ENCODE measurements at regions not wholly inside any gene's neighbourhood (a gene's known extent, or its start where the extent isn't known, plus 50 kb on each side); places are given as distances from the start of the nearest gene placed in this dataset.

GRCh38 chr12:4003576-4003975, 130.4 kb upstream of the PARP11 start:
- H3K4me1 ChIP-seq (ENCODE audit: control insufficient read depth in 3 of 3, insufficient read depth in 3 of 3, low read length in 3 of 3) = no peaks in the 10 kb centered on the region
- H3K36me3 ChIP-seq (ENCODE audit: control insufficient read depth in 3 of 3, insufficient read depth in 3 of 3, low read length in 3 of 3) = no peaks in the 10 kb centered on the region
- H3K9me3 ChIP-seq (ENCODE audit: control insufficient read depth in 3 of 3, low read length in 3 of 3) = no peaks in the 10 kb centered on the region
- H3K27ac ChIP-seq (ENCODE audit: low read depth, low read length) = no peak overlapping the region
- H3K27me3 ChIP-seq (ENCODE audit: control insufficient read depth in 3 of 3, insufficient read depth in 3 of 3, low read length in 3 of 3) = peaks cover 7 to 17% (median 15%) of the 10 kb centered on the region in 3 donors
- H3K4me3 ChIP-seq (ENCODE audit: low read length in 3 of 3) = no peak overlapping the region
- H3K9ac ChIP-seq (ENCODE audit: low read depth in 1 of 3, low read length in 3 of 3) = no peak overlapping the region

- Histone ChIP-seq H3K4me1 (ENCODE audit: control insufficient read depth in 3 of 3, insufficient read depth in 3 of 3, low read length in 3 of 3) (no peaks in the 10 kb centered on the region), H3K4me3 (ENCODE audit: low read length in 3 of 3) (no peak overlapping the region), H3K36me3 (ENCODE audit: control insufficient read depth in 3 of 3, insufficient read depth in 3 of 3, low read length in 3 of 3) (no peaks in the 10 kb centered on the region), H3K27me3 (ENCODE audit: control insufficient read depth in 3 of 3, insufficient read depth in 3 of 3, low read length in 3 of 3) (peaks cover 2 to 21% (median 17%) of the 10 kb centered on the region in 3 donors), H3K9me3 (ENCODE audit: control insufficient read depth in 3 of 3, low read length in 3 of 3) (no peaks in the 10 kb centered on the region), H3K9ac (ENCODE audit: low read depth in 1 of 3, low read length in 3 of 3) (no peak overlapping the region), H3K27ac (ENCODE audit: low read depth, low read length) (no peak overlapping the region)
Measured at GRCh38 chr12:4002601-4003000, 129.4 kb upstream of the PARP11 start.

- no peaks in the 10 kb centered on the region for H3K4me1 ChIP-seq (ENCODE audit: control insufficient read depth in 3 of 3, insufficient read depth in 3 of 3, low read length in 3 of 3)
- H3K9me3 ChIP-seq (ENCODE audit: control insufficient read depth in 3 of 3, low read length in 3 of 3) = no peaks in the 10 kb centered on the region
- H3K27ac ChIP-seq (ENCODE audit: low read depth, low read length) = no peak overlapping the region
- no peaks in the 10 kb centered on the region for H3K36me3 ChIP-seq (ENCODE audit: control insufficient read depth in 3 of 3, insufficient read depth in 3 of 3, low read length in 3 of 3)
- peaks cover 2 to 22% (median 21%) of the 10 kb centered on the region in 3 donors for H3K27me3 ChIP-seq (ENCODE audit: control insufficient read depth in 3 of 3, insufficient read depth in 3 of 3, low read length in 3 of 3)
- H3K9ac ChIP-seq (ENCODE audit: low read depth in 1 of 3, low read length in 3 of 3) = no peak overlapping the region
- H3K4me3 ChIP-seq (ENCODE audit: low read length in 3 of 3) = no peak overlapping the region
Measured at GRCh38 chr12:4001841-4002240, 128.6 kb upstream of the PARP11 start.

DNA sequence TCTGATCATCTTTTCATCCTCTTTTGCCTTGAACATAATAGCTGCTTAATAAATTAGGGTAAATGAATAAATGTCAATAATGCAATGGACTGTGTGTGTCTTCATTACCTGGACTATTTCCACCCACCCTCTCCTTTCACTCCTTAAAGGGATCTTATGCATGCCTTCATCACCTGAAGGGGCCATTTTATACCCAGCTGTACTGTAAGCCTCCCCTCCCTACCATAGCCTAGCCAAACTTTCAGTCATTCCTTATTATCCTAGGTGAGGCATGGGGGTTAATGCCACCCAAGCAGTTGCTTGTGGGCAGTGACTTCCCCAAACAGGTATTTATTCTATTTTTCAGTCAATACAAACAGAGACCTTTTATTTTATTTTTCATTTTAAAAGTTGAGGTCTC, 127.8 kb upstream of the PARP11 start:
- no peaks in the 10 kb centered on the region for H3K36me3 ChIP-seq (ENCODE audit: control insufficient read depth in 3 of 3, insufficient read depth in 3 of 3, low read length in 3 of 3)
- H3K9ac ChIP-seq (ENCODE audit: low read depth in 1 of 3, low read length in 3 of 3) = no peak overlapping the region
- peaks cover 2 to 28% (median 16%) of the 10 kb centered on the region in 3 donors for H3K27me3 ChIP-seq (ENCODE audit: control insufficient read depth in 3 of 3, insufficient read depth in 3 of 3, low read length in 3 of 3)
- H3K9me3 ChIP-seq (ENCODE audit: control insufficient read depth in 3 of 3, low read length in 3 of 3) = no peaks in the 10 kb centered on the region
- no peak overlapping the region for H3K27ac ChIP-seq (ENCODE audit: low read depth, low read length)
- H3K4me1 ChIP-seq (ENCODE audit: control insufficient read depth in 3 of 3, insufficient read depth in 3 of 3, low read length in 3 of 3) = no peaks in the 10 kb centered on the region
- no peak overlapping the region for H3K4me3 ChIP-seq (ENCODE audit: low read length in 3 of 3)

GRCh38 chr12:3999904-4000303, 126.7 kb upstream of the PARP11 start:
- no peak overlapping the region for H3K4me3 ChIP-seq (ENCODE audit: low read length in 3 of 3)
- H3K36me3 ChIP-seq (ENCODE audit: control insufficient read depth in 3 of 3, insufficient read depth in 3 of 3, low read length in 3 of 3) = no peaks in the 10 kb centered on the region
- H3K27ac ChIP-seq (ENCODE audit: low read depth, low read length) = no peak overlapping the region
- no peak overlapping the region for H3K9ac ChIP-seq (ENCODE audit: low read depth in 1 of 3, low read length in 3 of 3)
- no peaks in the 10 kb centered on the region for H3K9me3 ChIP-seq (ENCODE audit: control insufficient read depth in 3 of 3, low read length in 3 of 3)
- no peaks in the 10 kb centered on the region for H3K4me1 ChIP-seq (ENCODE audit: control insufficient read depth in 3 of 3, insufficient read depth in 3 of 3, low read length in 3 of 3)
- peaks cover 2 to 28% (median 16%) of the 10 kb centered on the region in 3 donors for H3K27me3 ChIP-seq (ENCODE audit: control insufficient read depth in 3 of 3, insufficient read depth in 3 of 3, low read length in 3 of 3)

DNA sequence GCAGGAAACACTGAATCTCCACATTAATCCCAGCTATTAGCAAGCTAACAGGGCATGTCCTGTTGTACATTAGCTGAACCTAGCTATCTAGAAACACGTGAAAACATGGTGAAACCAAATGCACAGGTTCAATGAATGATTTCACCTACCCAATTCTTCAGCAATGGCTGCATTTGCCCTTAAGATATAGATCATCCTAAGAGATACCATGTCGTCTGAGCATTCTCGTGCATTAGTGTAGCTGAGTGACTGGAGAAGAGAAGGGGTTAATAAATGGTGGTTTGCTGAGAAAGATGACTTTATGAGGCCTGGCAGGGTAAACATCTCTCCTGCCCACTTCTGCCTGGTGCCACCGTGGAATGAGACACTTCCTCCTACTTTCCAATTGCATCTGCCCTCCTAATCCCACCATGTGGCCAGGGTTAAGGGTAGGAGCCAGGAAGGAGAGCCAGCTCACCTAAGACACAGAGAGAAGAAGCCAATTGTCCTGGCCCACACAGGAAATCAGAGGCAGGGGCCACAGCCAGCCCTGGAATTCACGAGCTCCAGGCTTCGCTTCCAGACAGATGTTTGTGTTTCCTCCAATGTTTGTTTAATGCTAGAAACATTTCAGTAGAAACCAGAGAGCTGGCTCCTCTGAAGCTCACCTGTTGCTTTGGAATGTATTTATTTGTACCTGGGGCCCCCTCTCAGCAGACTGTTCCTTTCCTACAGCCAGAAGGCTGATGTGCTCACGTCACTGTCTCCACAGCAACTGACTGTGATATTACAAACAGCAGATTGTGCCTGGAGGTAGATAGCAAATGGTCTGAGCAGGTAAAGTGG, 126.0 kb upstream of the PARP11 start:
- Histone ChIP-seq H3K9me3 (ENCODE audit: control insufficient read depth in 3 of 3, low read length in 3 of 3) (no peaks in the 10 kb centered on the region), H3K9ac (ENCODE audit: low read depth in 1 of 3, low read length in 3 of 3) (no peak overlapping the region), H3K4me3 (ENCODE audit: low read length in 3 of 3) (no peak overlapping the region), H3K27ac (ENCODE audit: low read depth, low read length) (no peak overlapping the region), H3K36me3 (ENCODE audit: control insufficient read depth in 3 of 3, insufficient read depth in 3 of 3, low read length in 3 of 3) (no peaks in the 10 kb centered on the region), H3K27me3 (ENCODE audit: control insufficient read depth in 3 of 3, insufficient read depth in 3 of 3, low read length in 3 of 3) (peaks cover 2 to 23% (median 13%) of the 10 kb centered on the region in 3 donors), H3K4me1 (ENCODE audit: control insufficient read depth in 3 of 3, insufficient read depth in 3 of 3, low read length in 3 of 3) (no peaks in the 10 kb centered on the region)

DNA sequence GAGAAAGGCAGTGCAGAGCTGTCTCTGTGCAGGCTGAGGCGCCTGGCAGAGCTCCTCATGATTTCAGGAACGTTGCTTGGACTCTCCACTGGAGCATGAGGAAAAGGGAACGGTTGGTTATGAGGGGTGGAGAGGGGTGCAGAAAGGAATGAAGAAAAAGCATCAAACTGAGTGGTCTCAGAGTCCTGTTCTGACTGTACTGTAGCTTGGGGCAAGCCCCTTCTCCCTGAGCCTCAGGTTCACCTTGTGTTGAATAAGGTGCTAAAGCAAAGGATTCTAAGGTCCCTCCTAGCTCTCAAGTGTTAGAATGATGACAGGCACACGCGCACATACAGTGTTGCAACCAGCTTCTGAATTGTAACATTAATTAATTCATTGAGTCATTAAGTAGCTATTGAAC, 125.2 kb upstream of the PARP11 start:
- Histone ChIP-seq H3K4me3 (ENCODE audit: low read length in 3 of 3) (no peak overlapping the region), H3K27ac (ENCODE audit: low read depth, low read length) (no peak overlapping the region), H3K36me3 (ENCODE audit: control insufficient read depth in 3 of 3, insufficient read depth in 3 of 3, low read length in 3 of 3) (no peaks in the 10 kb centered on the region), H3K27me3 (ENCODE audit: control insufficient read depth in 3 of 3, insufficient read depth in 3 of 3, low read length in 3 of 3) (peaks cover 2 to 25% (median 15%) of the 10 kb centered on the region in 3 donors), H3K9me3 (ENCODE audit: control insufficient read depth in 3 of 3, low read length in 3 of 3) (no peaks in the 10 kb centered on the region), H3K4me1 (ENCODE audit: control insufficient read depth in 3 of 3, insufficient read depth in 3 of 3, low read length in 3 of 3) (no peaks in the 10 kb centered on the region), H3K9ac (ENCODE audit: low read depth in 1 of 3, low read length in 3 of 3) (no peak overlapping the region)

DNA sequence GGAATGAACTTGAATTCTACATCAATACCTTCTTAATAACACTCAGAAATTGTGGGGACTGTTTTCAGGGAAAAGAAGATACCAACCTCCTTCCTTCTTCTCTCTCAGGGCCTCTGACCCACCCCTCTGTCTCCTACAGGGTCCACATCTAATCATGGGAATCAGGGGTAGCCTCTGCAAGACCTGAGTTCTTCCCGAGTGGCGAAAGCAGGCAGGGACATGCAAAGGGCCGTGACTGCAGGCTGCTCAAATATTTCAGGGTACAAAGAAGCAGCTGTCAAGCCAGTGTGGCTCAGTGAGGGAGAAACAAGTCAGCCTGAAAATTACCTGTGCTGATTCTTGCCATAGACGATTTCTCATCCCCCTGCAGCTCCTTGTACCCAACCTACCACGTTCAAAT, 123.1 kb upstream of the PARP11 start:
- peaks cover 10 to 29% (median 22%) of the 10 kb centered on the region in 3 donors for H3K27me3 ChIP-seq (ENCODE audit: control insufficient read depth in 3 of 3, insufficient read depth in 3 of 3, low read length in 3 of 3)
- no peak overlapping the region for H3K27ac ChIP-seq (ENCODE audit: low read depth, low read length)
- no peaks in the 10 kb centered on the region for H3K36me3 ChIP-seq (ENCODE audit: control insufficient read depth in 3 of 3, insufficient read depth in 3 of 3, low read length in 3 of 3)
- H3K4me1 ChIP-seq (ENCODE audit: control insufficient read depth in 3 of 3, insufficient read depth in 3 of 3, low read length in 3 of 3) = no peaks in the 10 kb centered on the region
- no peaks in the 10 kb centered on the region for H3K9me3 ChIP-seq (ENCODE audit: control insufficient read depth in 3 of 3, low read length in 3 of 3)
- H3K9ac ChIP-seq (ENCODE audit: low read depth in 1 of 3, low read length in 3 of 3) = no peak overlapping the region
- no peak overlapping the region for H3K4me3 ChIP-seq (ENCODE audit: low read length in 3 of 3)

DNA sequence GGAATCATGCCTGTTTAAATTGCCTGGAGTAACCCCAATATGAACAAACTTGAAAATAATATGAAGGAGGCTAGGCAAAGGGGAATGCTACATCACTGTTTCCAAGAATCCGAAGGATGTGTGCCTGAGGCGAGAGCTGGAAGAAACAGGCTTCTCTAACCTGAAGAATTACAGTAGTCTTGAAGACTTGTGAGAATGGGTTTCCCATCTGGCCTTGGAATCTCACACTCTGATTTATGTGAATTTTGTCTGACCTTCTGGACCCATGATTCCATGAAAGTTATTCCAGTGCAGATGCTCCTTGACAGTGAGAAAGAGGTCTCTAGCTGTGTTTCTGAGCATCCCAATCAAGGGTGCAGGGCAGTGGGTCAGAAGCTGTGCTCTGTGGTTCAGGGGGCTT, 122.1 kb upstream of the PARP11 start:
- Histone ChIP-seq H3K27ac (ENCODE audit: low read depth, low read length) (no peak overlapping the region), H3K36me3 (ENCODE audit: control insufficient read depth in 3 of 3, insufficient read depth in 3 of 3, low read length in 3 of 3) (no peaks in the 10 kb centered on the region), H3K9me3 (ENCODE audit: control insufficient read depth in 3 of 3, low read length in 3 of 3) (no peaks in the 10 kb centered on the region), H3K4me1 (ENCODE audit: control insufficient read depth in 3 of 3, insufficient read depth in 3 of 3, low read length in 3 of 3) (no peaks in the 10 kb centered on the region), H3K9ac (ENCODE audit: low read depth in 1 of 3, low read length in 3 of 3) (no peak overlapping the region), H3K4me3 (ENCODE audit: low read length in 3 of 3) (no peak overlapping the region), H3K27me3 (ENCODE audit: control insufficient read depth in 3 of 3, insufficient read depth in 3 of 3, low read length in 3 of 3) (peaks cover 10 to 35% (median 25%) of the 10 kb centered on the region in 3 donors)

- no peaks in the 10 kb centered on the region for H3K9me3 ChIP-seq (ENCODE audit: control insufficient read depth in 3 of 3, low read length in 3 of 3)
- H3K27me3 ChIP-seq (ENCODE audit: control insufficient read depth in 3 of 3, insufficient read depth in 3 of 3, low read length in 3 of 3) = peaks cover 10 to 38% (median 31%) of the 10 kb centered on the region in 3 donors
- no peak overlapping the region for H3K27ac ChIP-seq (ENCODE audit: low read depth, low read length)
- no peak overlapping the region for H3K4me3 ChIP-seq (ENCODE audit: low read length in 3 of 3)
- H3K4me1 ChIP-seq (ENCODE audit: control insufficient read depth in 3 of 3, insufficient read depth in 3 of 3, low read length in 3 of 3) = no peaks in the 10 kb centered on the region
- H3K36me3 ChIP-seq (ENCODE audit: control insufficient read depth in 3 of 3, insufficient read depth in 3 of 3, low read length in 3 of 3) = no peaks in the 10 kb centered on the region
- H3K9ac ChIP-seq (ENCODE audit: low read depth in 1 of 3, low read length in 3 of 3) = no peak overlapping the region
Measured at GRCh38 chr12:3994500-3994899, 121.3 kb upstream of the PARP11 start.

Data from skeletal muscle tissue (tissue), 3 donors.